GM12878 (cell line): ENCODE measurements at regions not wholly inside any gene's neighbourhood (a gene's known extent, or its start where the extent isn't known, plus 50 kb on each side); places are given as distances from the start of the nearest gene placed in this dataset.

Experiments
- ATAC-seq: fragments of 200-7000 bp; cut with Tn5 transposase; 3 replicates; pipeline ENCODE4 v1.9.1; 2020; ENCODE audit warnings: mild to moderate bottlenecking, moderate library complexity
- BruUV-seq: library from RNA; stranded (reverse); fragments of 400-500 nt; replicated peaks from 2 replicates; lab custom pipeline; 2021; lab: Mats Ljungman, UMichigan
- CTCF ChIA-PET: fragments of 300-600 bp; sonication (Branson Sonifier 250); formaldehyde crosslinking; extraction: SDS; loops from one replicate; lab custom pipeline; 2021; ENCODE audit warnings: inconsistent platforms; lab: Yijun Ruan, JAX
- POLR2A ChIA-PET: fragments of 350-600 bp; formaldehyde crosslinking; extraction: SDS; loops from one replicate; lab custom pipeline; 2021; ENCODE audit warnings: inconsistent platforms; lab: Charles Lee
- RAD21 ChIA-PET: fragments of 300-600 bp; sonication (Branson Sonifier 250); formaldehyde crosslinking; loops from one replicate; lab custom pipeline; 2023; ENCODE audit warnings: antibody characterized with exemption; ENCODE audit not compliant: unreplicated experiment; lab: Charles Lee
- SMC1A ChIA-PET: fragments of 300-600 bp; sonication (Branson Sonifier 250); formaldehyde crosslinking; loops from one replicate; lab custom pipeline; 2023; ENCODE audit not compliant: unreplicated experiment, uncharacterized antibody; lab: Charles Lee
- DNase-seq: peaks from one replicate; pipeline ENCODE4 v3.0.0-alpha.2; 2011; ENCODE audit warnings: low read depth, low spot score
- FAIRE-seq: peaks from 3 replicates; lab custom pipeline; 2011; peaks lifted over from hg19 to GRCh38; lab: Jason Lieb, UNC
- H2AFZ ChIP-seq: 2 replicates; pipeline ENCODE4 v1.6.0; 2011; ENCODE audit warnings: low read depth, low read length, control low read depth; ENCODE audit not compliant: control insufficient read depth
- H3K27ac ChIP-seq: 2 replicates; pipeline ENCODE4 v1.5.1; 2011; ENCODE audit warnings: control low read depth; ENCODE audit not compliant: control insufficient read depth, insufficient read depth
- H3K27me3 ChIP-seq, 2 experiments: replicated peaks in 1 of 2; 2 replicates each; pipeline versions ENCODE4 v1.6.0 to v1.6.1; 2011; ENCODE audit warnings: low read length in 1 of 2; ENCODE audit not compliant: control insufficient read depth in 2 of 2, insufficient read depth in 2 of 2
- H3K36me3 ChIP-seq, 2 experiments: 2 replicates each; pipeline ENCODE4 v1.5.1; 2011; ENCODE audit warnings: low read length in 1 of 2; ENCODE audit not compliant: control insufficient read depth in 2 of 2, insufficient read depth in 2 of 2
- H3K4me1 ChIP-seq: 2 replicates; pipeline ENCODE4 v1.6.1; 2011; ENCODE audit warnings: mild to moderate bottlenecking, low read length, moderate library complexity, mixed read lengths; ENCODE audit not compliant: control insufficient read depth, insufficient read depth
- H3K4me2 ChIP-seq: 2 replicates; pipeline ENCODE4 v1.6.0; 2011; ENCODE audit warnings: control low read depth; ENCODE audit not compliant: control insufficient read depth, insufficient read depth
- H3K4me3 ChIP-seq: fragments of 200-600 bp; sonication (generic); 2 replicates; pipeline ENCODE4 v1.5.1; 2016
- H3K79me2 ChIP-seq: 2 replicates; pipeline ENCODE4 v1.6.0; 2011; ENCODE audit warnings: low read length; ENCODE audit not compliant: control insufficient read depth, insufficient read depth
- H3K9ac ChIP-seq: 2 replicates; pipeline ENCODE4 v1.8.0; 2011; ENCODE audit warnings: low read length, control low read depth, mixed read lengths; ENCODE audit not compliant: control insufficient read depth, insufficient read depth
- H3K9me3 ChIP-seq: replicated peaks from 3 replicates; pipeline ENCODE4 v1.5.1; 2011; ENCODE audit warnings: mild to moderate bottlenecking, low read length; ENCODE audit not compliant: control insufficient read depth, insufficient read depth
- H4K20me1 ChIP-seq: 2 replicates; pipeline ENCODE4 v1.6.0; 2011; ENCODE audit not compliant: control insufficient read depth, insufficient read depth
- KDM1A ChIP-seq: fragments of 200-600 bp; sonication (generic); IDR thresholded peaks from 2 replicates; pipeline ENCODE4 v1.6.1; 2016; ENCODE audit warnings: borderline replicate concordance
- KLF5 ChIP-seq: fragments of 450-650 bp; IDR thresholded peaks from 2 replicates; pipeline ENCODE4 v1.6.1; 2014; ENCODE audit warnings: mild to moderate bottlenecking; ENCODE audit not compliant: partially characterized antibody
- MYC ChIP-seq: IDR thresholded peaks from 2 replicates; pipeline ENCODE4 v1.6.1; 2011; ENCODE audit warnings: mild to moderate bottlenecking, low read length, moderate library complexity, inconsistent platforms; ENCODE audit not compliant: insufficient read depth, insufficient replicate concordance, insufficient read length, severe bottlenecking
- NBN ChIP-seq: fragments of 450-650 bp; IDR thresholded peaks from 2 replicates; pipeline ENCODE4 v1.6.1; 2016
- RB1 ChIP-seq: fragments of 450-650 bp; formaldehyde crosslinking; IDR thresholded peaks from 2 replicates; pipeline ENCODE4 v1.6.1; 2017; ENCODE audit warnings: mild to moderate bottlenecking, borderline replicate concordance
- RELA ChIP-seq: fragments of 450-650 bp; IDR thresholded peaks from 2 replicates; pipeline ENCODE4 v1.8.0; 2014; ENCODE audit warnings: borderline replicate concordance; ENCODE audit not compliant: partially characterized antibody
- TCF12 ChIP-seq: IDR thresholded peaks from 2 replicates; pipeline ENCODE4 v1.6.1; 2011; ENCODE audit warnings: low read depth, mild to moderate bottlenecking, low read length
- WGBS: methylation state at CpG from one replicate; pipeline ENCODE4 v1.1.6; 2016; ENCODE audit warnings: low lambda C conversion rate; ENCODE audit not compliant: insufficient replicate concordance, insufficient coverage; ENCODE audit errors: missing lambda C conversion rate; 5-methylcytosine and 5-hydroxymethylcytosine counted together
- in situ Hi-C: fragments of 300-500 bp; cut with MboI; formaldehyde crosslinking; loops from 9 replicates; pipeline ENCODE4 v1.14.3; 2018; ENCODE audit warnings: mixed read lengths
- intact Hi-C: fragments of 100-400 bp; cut with micrococcal nuclease; formaldehyde crosslinking; loops from one replicate; pipeline ENCODE4 v1.14.2; 2022; ENCODE audit not compliant: unreplicated experiment
- TF ChIP-seq, protein P1 (sequence below): fragments of 450-650 bp; IDR thresholded peaks from 2 replicates; pipeline ENCODE4 v1.6.1; 2017; ENCODE audit warnings: mild to moderate bottlenecking
- TF ChIP-seq, protein P2 (sequence below): fragments of 450-650 bp; IDR thresholded peaks from 2 replicates; pipeline ENCODE4 v1.6.1; 2018; ENCODE audit warnings: borderline replicate concordance, mild to moderate bottlenecking; ENCODE audit not compliant: partially characterized antibody
- TF ChIP-seq, protein P3 (sequence below): fragments of 450-650 bp; formaldehyde crosslinking; IDR thresholded peaks from 2 replicates; pipeline ENCODE4 v1.4.0; 2020; ENCODE audit warnings: mild to moderate bottlenecking, moderate library complexity
- TF ChIP-seq, protein P4 (sequence below): IDR thresholded peaks from 2 replicates; pipeline ENCODE4 v1.6.1; 2012; ENCODE audit warnings: improper control_type of control experiment, low read depth, low read length; ENCODE audit not compliant: insufficient replicate concordance

DNA sequence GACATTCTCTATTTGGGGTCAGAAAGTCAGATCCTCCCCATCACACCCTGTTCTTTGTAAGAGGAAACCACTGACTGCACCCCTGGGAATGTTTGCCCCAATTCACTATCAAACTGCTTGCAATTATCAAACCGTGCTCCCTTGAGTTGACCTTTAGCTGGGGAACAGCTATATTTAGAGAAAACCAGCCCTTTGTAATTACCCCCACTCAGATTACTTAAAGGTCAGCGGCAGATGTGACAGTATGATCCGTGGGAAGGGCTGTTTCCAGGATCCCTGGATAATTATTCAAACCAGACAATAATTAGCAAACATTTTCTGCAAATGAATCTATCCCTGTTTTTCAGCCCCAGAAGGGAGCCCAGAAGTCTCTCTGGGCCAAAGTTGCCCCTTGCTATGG lies 242.7 kb downstream of the RRAGC start:
- 0% methylated on average over 3 of the region's 3 CpGs for WGBS
- no peak overlapping the region for H2AFZ ChIP-seq
- H4K20me1 ChIP-seq: no peaks in the 10 kb centered on the region
- no peaks in the 10 kb centered on the region; the same call in 2 of the 3 replicates for H3K9me3 ChIP-seq
- FAIRE-seq (no peak), ATAC-seq (no peak), DNase-seq (no peak)
- no peak overlapping the region for H3K4me2 ChIP-seq
- ChIA-PET SMC1A (interaction anchor here (0.6 kb wide), 1 partner anchor 224 kb away, joined by 3 read pairs; no protein-coding TSS in a partner anchor), CTCF (no interaction called here), RAD21 (no interaction called here), POLR2A (no interaction called here)
- H3K27ac ChIP-seq: no peak overlapping the region
- H3K9ac ChIP-seq: no peak overlapping the region
- BruUV-seq: no TSS peak
- no peaks in the 10 kb centered on the region for H3K36me3 ChIP-seq
- H3K79me2 ChIP-seq: no peaks in the 10 kb centered on the region
- peaks cover 0 to 1% of the 10 kb centered on the region in 2 experiments; a peak in 2 of 4 replicates for H3K27me3 ChIP-seq
- intact Hi-C loops (no loop called here), in situ Hi-C loops (no loop called here)
- H3K4me1 ChIP-seq: no peaks in the 10 kb centered on the region
- H3K4me3 ChIP-seq: no peak overlapping the region
- TF ChIP-seq NBN (no peak), MYC (no peak), RELA (no peak), TCF12 (no peak), KDM1A (no peak), KLF5 (no peak), RB1 (no peak)
- TF ChIP-seq, protein P1, sequence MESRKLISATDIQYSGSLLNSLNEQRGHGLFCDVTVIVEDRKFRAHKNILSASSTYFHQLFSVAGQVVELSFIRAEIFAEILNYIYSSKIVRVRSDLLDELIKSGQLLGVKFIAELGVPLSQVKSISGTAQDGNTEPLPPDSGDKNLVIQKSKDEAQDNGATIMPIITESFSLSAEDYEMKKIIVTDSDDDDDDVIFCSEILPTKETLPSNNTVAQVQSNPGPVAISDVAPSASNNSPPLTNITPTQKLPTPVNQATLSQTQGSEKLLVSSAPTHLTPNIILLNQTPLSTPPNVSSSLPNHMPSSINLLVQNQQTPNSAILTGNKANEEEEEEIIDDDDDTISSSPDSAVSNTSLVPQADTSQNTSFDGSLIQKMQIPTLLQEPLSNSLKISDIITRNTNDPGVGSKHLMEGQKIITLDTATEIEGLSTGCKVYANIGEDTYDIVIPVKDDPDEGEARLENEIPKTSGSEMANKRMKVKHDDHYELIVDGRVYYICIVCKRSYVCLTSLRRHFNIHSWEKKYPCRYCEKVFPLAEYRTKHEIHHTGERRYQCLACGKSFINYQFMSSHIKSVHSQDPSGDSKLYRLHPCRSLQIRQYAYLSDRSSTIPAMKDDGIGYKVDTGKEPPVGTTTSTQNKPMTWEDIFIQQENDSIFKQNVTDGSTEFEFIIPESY: no peak
- TF ChIP-seq, protein P2, sequence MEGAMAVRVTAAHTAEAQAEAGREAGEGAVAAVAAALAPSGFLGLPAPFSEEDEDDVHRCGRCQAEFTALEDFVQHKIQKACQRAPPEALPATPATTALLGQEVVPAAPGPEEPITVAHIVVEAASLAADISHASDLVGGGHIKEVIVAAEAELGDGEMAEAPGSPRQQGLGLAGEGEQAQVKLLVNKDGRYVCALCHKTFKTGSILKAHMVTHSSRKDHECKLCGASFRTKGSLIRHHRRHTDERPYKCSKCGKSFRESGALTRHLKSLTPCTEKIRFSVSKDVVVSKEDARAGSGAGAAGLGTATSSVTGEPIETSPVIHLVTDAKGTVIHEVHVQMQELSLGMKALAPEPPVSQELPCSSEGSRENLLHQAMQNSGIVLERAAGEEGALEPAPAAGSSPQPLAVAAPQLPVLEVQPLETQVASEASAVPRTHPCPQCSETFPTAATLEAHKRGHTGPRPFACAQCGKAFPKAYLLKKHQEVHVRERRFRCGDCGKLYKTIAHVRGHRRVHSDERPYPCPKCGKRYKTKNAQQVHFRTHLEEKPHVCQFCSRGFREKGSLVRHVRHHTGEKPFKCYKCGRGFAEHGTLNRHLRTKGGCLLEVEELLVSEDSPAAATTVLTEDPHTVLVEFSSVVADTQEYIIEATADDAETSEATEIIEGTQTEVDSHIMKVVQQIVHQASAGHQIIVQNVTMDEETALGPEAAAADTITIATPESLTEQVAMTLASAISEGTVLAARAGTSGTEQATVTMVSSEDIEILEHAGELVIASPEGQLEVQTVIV: no peak
- TF ChIP-seq, protein P3, sequence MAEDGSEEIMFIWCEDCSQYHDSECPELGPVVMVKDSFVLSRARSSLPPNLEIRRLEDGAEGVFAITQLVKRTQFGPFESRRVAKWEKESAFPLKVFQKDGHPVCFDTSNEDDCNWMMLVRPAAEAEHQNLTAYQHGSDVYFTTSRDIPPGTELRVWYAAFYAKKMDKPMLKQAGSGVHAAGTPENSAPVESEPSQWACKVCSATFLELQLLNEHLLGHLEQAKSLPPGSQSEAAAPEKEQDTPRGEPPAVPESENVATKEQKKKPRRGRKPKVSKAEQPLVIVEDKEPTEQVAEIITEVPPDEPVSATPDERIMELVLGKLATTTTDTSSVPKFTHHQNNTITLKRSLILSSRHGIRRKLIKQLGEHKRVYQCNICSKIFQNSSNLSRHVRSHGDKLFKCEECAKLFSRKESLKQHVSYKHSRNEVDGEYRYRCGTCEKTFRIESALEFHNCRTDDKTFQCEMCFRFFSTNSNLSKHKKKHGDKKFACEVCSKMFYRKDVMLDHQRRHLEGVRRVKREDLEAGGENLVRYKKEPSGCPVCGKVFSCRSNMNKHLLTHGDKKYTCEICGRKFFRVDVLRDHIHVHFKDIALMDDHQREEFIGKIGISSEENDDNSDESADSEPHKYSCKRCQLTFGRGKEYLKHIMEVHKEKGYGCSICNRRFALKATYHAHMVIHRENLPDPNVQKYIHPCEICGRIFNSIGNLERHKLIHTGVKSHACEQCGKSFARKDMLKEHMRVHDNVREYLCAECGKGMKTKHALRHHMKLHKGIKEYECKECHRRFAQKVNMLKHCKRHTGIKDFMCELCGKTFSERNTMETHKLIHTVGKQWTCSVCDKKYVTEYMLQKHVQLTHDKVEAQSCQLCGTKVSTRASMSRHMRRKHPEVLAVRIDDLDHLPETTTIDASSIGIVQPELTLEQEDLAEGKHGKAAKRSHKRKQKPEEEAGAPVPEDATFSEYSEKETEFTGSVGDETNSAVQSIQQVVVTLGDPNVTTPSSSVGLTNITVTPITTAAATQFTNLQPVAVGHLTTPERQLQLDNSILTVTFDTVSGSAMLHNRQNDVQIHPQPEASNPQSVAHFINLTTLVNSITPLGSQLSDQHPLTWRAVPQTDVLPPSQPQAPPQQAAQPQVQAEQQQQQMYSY (CRISPR knock-in tag): no peak
- TF ChIP-seq, protein P4, sequence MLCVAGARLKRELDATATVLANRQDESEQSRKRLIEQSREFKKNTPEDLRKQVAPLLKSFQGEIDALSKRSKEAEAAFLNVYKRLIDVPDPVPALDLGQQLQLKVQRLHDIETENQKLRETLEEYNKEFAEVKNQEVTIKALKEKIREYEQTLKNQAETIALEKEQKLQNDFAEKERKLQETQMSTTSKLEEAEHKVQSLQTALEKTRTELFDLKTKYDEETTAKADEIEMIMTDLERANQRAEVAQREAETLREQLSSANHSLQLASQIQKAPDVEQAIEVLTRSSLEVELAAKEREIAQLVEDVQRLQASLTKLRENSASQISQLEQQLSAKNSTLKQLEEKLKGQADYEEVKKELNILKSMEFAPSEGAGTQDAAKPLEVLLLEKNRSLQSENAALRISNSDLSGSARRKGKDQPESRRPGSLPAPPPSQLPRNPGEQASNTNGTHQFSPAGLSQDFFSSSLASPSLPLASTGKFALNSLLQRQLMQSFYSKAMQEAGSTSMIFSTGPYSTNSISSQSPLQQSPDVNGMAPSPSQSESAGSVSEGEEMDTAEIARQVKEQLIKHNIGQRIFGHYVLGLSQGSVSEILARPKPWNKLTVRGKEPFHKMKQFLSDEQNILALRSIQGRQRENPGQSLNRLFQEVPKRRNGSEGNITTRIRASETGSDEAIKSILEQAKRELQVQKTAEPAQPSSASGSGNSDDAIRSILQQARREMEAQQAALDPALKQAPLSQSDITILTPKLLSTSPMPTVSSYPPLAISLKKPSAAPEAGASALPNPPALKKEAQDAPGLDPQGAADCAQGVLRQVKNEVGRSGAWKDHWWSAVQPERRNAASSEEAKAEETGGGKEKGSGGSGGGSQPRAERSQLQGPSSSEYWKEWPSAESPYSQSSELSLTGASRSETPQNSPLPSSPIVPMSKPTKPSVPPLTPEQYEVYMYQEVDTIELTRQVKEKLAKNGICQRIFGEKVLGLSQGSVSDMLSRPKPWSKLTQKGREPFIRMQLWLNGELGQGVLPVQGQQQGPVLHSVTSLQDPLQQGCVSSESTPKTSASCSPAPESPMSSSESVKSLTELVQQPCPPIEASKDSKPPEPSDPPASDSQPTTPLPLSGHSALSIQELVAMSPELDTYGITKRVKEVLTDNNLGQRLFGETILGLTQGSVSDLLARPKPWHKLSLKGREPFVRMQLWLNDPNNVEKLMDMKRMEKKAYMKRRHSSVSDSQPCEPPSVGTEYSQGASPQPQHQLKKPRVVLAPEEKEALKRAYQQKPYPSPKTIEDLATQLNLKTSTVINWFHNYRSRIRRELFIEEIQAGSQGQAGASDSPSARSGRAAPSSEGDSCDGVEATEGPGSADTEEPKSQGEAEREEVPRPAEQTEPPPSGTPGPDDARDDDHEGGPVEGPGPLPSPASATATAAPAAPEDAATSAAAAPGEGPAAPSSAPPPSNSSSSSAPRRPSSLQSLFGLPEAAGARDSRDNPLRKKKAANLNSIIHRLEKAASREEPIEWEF: no peak
